GM12874 (cell line): ENCODE measurements at regions not wholly inside any gene's neighbourhood (a gene's known extent, or its start where the extent isn't known, plus 50 kb on each side); places are given as distances from the start of the nearest gene placed in this dataset.

Experiments used
- CTCF ChIP-seq: IDR thresholded peaks from 2 replicates; pipeline ENCODE4 v1.5.1; 2011; ENCODE audit warnings: low read depth, mild to moderate bottlenecking, control low read depth, low read length, moderate library complexity; ENCODE audit not compliant: insufficient read depth

- no peak for TF ChIP-seq CTCF
Observed at GRCh38 chr18:28338316-28338715, 161.4 kb upstream of the CDH2 start.

GRCh38 chr18:28334516-28334915 lies 157.6 kb upstream of the CDH2 start:
- TF ChIP-seq CTCF = no peak

- TF ChIP-seq CTCF = no peak
Observed at GRCh38 chr18:28332071-28332470, 155.1 kb upstream of the CDH2 start.

GRCh38 chr18:28331551-28331950 lies 154.6 kb upstream of the CDH2 start:
- no peak for TF ChIP-seq CTCF

- no peak for TF ChIP-seq CTCF
Observed at GRCh38 chr18:28313602-28314001, 136.7 kb upstream of the CDH2 start.

- no peak for TF ChIP-seq CTCF
Observed at GRCh38 chr18:28288784-28289183, 111.9 kb upstream of the CDH2 start.

GRCh38 chr18:28287146-28287545 lies 110.2 kb upstream of the CDH2 start:
- TF ChIP-seq CTCF = no peak

GRCh38 chr18:28284132-28284531 lies 107.2 kb upstream of the CDH2 start:
- TF ChIP-seq CTCF = no peak
